Mesothelial cell of epicardium (in vitro differentiated cells): ENCODE measurements at regions not wholly inside any gene's neighbourhood (a gene's known extent, or its start where the extent isn't known, plus 50 kb on each side); places are given as distances from the start of the nearest gene placed in this dataset.
A peak's percentile ranks its signal among the peaks of the same experiment; 100 is the strongest.

ENCODE experiments used
- DNase-seq, 2 experiments: peaks; one replicate each; pipeline ENCODE4 v3.0.0; 2021; ENCODE audit warnings: low spot score in 2 of 2; ENCODE audit not compliant: unreplicated experiment in 2 of 2
- H3K27ac Mint-ChIP-seq: 2 replicates; pipeline ENCODE4 v1.8.0; 2021; ENCODE audit warnings: mixed read lengths
- H3K27me3 Mint-ChIP-seq: 2 replicates; pipeline ENCODE4 v1.8.0; 2021; ENCODE audit warnings: low read depth, mixed read lengths
- H3K36me3 Mint-ChIP-seq: 2 replicates; pipeline ENCODE4 v1.8.0; 2021; ENCODE audit warnings: mixed read lengths
- H3K4me1 Mint-ChIP-seq: 2 replicates; pipeline ENCODE4 v1.8.0; 2021; ENCODE audit warnings: mixed read lengths
- H3K4me3 Mint-ChIP-seq: 2 replicates; pipeline ENCODE4 v1.8.0; 2021; ENCODE audit warnings: mild to moderate bottlenecking, moderate library complexity, mixed read lengths
- H3K9me3 Mint-ChIP-seq: 2 replicates; pipeline ENCODE4 v1.8.0; 2021; ENCODE audit warnings: mixed read lengths
- TF ChIP-seq, protein P1 (sequence below): fragments of 200-600 bp; sonication (generic); IDR thresholded peaks from one replicate; pipeline ENCODE4 v1.5.0; 2021; ENCODE audit warnings: antibody characterized with exemption; ENCODE audit not compliant: unreplicated experiment

DNA sequence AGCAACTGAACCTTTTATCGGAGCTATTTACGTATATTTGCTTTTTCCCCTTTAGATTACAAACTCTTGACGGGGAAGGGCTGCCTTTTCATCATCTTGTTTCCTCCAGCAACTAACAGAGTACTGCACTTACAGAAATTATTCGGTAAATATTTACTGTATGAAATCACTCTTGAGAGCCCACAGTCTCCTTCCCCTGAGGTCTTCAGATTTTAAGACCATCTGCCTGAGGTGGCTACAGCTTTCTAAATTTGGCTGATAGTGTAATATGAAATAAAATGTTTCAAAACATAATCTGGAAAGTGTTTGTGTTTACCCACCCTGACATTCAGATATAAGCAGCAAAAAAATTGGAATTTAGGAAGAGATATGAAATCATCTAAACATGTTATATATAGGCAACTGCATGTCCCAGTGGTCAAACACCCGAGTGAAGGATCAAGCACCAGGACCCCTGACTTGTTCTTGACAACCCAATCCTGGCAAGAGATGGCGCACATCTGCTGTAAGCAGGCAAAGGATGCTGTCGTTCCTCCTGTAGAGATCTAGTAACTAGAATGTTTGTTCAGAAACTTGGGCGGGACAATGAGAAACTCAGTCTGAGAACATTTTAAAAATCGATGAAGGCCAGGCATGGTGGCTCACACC is 60.9 kb downstream of the SIPA1L2 start:
- H3K27ac Mint-ChIP-seq: peak overlapping the region; percentile 60
- TF ChIP-seq, protein P1, sequence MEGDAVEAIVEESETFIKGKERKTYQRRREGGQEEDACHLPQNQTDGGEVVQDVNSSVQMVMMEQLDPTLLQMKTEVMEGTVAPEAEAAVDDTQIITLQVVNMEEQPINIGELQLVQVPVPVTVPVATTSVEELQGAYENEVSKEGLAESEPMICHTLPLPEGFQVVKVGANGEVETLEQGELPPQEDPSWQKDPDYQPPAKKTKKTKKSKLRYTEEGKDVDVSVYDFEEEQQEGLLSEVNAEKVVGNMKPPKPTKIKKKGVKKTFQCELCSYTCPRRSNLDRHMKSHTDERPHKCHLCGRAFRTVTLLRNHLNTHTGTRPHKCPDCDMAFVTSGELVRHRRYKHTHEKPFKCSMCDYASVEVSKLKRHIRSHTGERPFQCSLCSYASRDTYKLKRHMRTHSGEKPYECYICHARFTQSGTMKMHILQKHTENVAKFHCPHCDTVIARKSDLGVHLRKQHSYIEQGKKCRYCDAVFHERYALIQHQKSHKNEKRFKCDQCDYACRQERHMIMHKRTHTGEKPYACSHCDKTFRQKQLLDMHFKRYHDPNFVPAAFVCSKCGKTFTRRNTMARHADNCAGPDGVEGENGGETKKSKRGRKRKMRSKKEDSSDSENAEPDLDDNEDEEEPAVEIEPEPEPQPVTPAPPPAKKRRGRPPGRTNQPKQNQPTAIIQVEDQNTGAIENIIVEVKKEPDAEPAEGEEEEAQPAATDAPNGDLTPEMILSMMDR: no peak
- H3K4me1 Mint-ChIP-seq: peaks cover 61% of the 10 kb centered on the region
- no peak overlapping the region for H3K4me3 Mint-ChIP-seq
- no peaks in the 10 kb centered on the region for H3K9me3 Mint-ChIP-seq
- H3K36me3 Mint-ChIP-seq: peaks cover 2% of the 10 kb centered on the region
- H3K27me3 Mint-ChIP-seq: no peaks in the 10 kb centered on the region
- no peak for DNase-seq

DNA sequence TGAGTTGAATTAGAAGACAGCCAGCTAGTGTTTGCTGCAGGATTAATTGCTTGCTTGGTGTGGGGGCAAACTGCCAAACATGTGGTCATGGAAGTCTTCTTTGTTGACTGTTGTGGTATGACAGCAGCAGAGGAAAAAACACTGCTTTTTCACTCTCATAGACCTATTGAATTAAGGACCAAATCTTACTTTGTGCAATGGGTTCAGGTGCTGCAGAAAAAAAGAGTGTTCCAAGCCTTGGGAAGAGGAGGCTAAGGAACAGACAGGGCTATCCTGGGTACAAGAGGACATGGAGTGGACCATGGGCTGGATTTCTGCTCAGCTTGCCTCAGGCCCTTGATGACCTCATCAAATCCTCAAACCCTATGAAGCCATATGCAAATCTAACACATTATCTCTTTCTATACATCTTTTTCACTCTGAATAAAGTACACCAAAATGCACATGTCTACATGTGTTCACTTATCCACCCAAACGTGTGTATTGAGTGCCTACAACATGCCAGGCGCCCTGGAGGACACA is 61.5 kb downstream of the SIPA1L2 start:
- Mint-ChIP-seq H3K4me1 (peaks cover 57% of the 10 kb centered on the region), H3K9me3 (no peaks in the 10 kb centered on the region), H3K27ac (peak overlapping the region; percentile 60), H3K4me3 (no peak overlapping the region), H3K27me3 (no peaks in the 10 kb centered on the region), H3K36me3 (peaks cover 2% of the 10 kb centered on the region)
- DNase-seq: no peak
- TF ChIP-seq, protein P1: no peak

DNA sequence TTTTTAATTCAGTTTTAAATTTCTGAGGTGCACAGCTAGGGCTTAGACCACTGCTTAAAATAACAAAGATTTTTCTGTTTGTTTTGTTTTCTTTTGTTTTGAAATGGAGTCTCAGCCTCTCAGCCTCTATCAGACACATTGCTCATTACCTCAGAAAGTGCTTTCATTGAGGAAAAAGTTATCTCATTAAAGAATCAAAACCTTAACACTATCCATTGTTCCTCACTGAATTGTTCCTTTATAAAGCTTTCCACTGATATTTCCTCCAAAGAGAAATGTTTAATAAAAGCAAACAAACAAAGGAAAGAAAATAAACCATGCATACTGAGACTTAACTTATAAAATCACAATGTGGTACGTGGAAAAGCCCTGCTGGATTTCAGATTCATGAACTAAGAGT is 63.8 kb downstream of the SIPA1L2 start:
- Mint-ChIP-seq H3K9me3 (no peaks in the 10 kb centered on the region), H3K36me3 (no peaks in the 10 kb centered on the region), H3K27ac (no peak overlapping the region), H3K4me3 (no peak overlapping the region), H3K27me3 (no peaks in the 10 kb centered on the region), H3K4me1 (peaks cover 73% of the 10 kb centered on the region)
- DNase-seq: no peak
- TF ChIP-seq, protein P1: no peak

DNA sequence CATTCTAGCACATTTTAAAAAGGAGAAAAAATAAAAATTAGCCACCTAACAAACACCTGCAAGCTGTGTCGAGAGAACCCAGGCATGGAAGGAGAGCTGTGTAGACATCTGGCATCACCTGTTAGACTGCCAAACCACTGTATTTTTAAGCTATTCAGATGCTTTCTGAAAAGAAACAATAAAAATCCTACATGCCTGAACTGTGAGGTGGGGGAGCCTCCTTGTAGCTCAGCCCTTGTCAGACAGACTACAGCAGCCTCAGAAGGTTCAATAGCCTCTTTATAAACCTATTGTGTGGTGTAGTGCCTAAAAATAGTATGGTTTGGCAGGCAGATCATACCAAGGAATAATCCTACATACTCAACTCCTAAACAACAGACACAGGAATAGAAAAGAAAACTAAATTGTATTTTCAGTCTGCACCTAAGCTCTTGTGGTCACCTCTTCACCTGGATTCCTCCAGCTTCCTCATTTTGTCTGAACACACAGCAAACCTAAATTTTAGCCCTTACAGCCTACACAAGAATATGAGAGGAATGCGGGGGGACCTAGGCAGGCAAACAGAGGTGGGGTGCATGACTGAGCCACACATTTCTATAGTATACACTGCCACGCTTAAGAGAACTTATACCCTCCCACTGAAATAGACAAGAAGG is 67.0 kb downstream of the SIPA1L2 start:
- TF ChIP-seq, protein P1: no peak
- H3K36me3 Mint-ChIP-seq: no peaks in the 10 kb centered on the region
- no peaks in the 10 kb centered on the region for H3K9me3 Mint-ChIP-seq
- DNase-seq: no peak
- peaks cover 70% of the 10 kb centered on the region for H3K4me1 Mint-ChIP-seq
- H3K27me3 Mint-ChIP-seq: no peaks in the 10 kb centered on the region
- H3K4me3 Mint-ChIP-seq: no peak overlapping the region
- peak overlapping the region; percentile 31 for H3K27ac Mint-ChIP-seq

DNA sequence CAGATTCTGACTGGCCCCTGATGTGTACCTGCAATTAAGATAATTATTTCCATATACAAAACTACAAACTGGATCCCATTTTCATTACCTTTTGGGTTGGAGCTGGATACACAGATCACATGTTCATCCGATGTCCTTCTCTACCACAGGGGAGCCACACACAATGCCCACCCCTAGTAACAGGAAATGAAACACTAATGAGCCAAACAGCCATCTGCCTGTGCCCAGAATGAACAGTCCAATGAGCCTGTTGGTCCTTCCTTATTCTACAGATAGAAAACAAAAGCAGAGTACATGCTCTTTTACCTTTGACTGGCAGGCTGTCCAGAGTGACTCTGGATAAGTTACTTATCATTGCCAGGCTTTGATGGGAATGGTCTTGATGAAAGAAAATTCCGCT is 68.6 kb downstream of the SIPA1L2 start:
- H3K27me3 Mint-ChIP-seq: no peaks in the 10 kb centered on the region
- peaks cover 78% of the 10 kb centered on the region for H3K4me1 Mint-ChIP-seq
- TF ChIP-seq, protein P1: no peak
- H3K36me3 Mint-ChIP-seq: no peaks in the 10 kb centered on the region
- H3K27ac Mint-ChIP-seq: peak overlapping the region; percentile 70
- H3K9me3 Mint-ChIP-seq: no peaks in the 10 kb centered on the region
- no peak overlapping the region for H3K4me3 Mint-ChIP-seq
- no peak for DNase-seq
